ENCODE measurements at regions not wholly inside any gene's neighbourhood (a gene's known extent, or its start where the extent isn't known, plus 50 kb on each side); places are given as distances from the start of the nearest gene placed in this dataset.

DNA sequence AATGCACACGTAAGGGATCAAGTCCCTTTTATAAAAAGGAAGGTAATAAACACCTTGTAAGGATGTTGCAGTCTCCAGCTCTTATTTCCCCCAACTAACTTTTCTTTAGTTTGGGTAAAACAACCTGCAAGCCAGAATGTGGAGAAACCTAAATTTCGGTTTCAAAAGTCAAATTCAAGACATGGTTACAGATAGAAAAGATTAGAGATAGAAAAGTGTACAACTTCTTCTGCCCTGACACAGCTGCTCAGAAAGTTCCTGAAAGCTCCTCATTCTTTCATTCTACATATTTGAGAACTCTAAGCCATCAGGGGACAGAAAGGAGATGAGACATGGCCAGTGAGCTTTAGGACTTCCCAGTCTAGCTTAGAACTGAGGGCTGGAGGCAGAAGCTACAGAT lies 574.9 kb downstream of the DIPK2A start:
- DNase-seq: no peak
- intact Hi-C loops (cut with DNase I): no loop called here

GRCh38 chr3:144548346-144548745 lies 576.7 kb downstream of the DIPK2A start:
- ATAC-seq: no peak
- Histone ChIP-seq H3K4me1 (no peaks in the 10 kb centered on the region), H3K27ac (no peak overlapping the region), H3K36me3 (no peaks in the 10 kb centered on the region), H3K27me3 (ENCODE audit: low read depth) (no peaks in the 10 kb centered on the region), H3K9me3 (no peaks in the 10 kb centered on the region), H3K4me3 (no peak overlapping the region)
- TF ChIP-seq CTCF (IDR thresholded peaks at IDR 0.05): no peak
- DNase-seq: no peak
- intact Hi-C loops (cut with DNase I): no loop called here

More for the DNA sequence above, 574.9 kb downstream of the DIPK2A start:
- no peak for TF ChIP-seq CTCF (IDR thresholded peaks at IDR 0.05)
- Histone ChIP-seq H3K4me3 (no peak overlapping the region), H3K27me3 (ENCODE audit: low read depth) (no peaks in the 10 kb centered on the region), H3K27ac (no peak overlapping the region), H3K9me3 (no peaks in the 10 kb centered on the region), H3K4me1 (no peaks in the 10 kb centered on the region), H3K36me3 (no peaks in the 10 kb centered on the region)
- no peak for ATAC-seq

DNA sequence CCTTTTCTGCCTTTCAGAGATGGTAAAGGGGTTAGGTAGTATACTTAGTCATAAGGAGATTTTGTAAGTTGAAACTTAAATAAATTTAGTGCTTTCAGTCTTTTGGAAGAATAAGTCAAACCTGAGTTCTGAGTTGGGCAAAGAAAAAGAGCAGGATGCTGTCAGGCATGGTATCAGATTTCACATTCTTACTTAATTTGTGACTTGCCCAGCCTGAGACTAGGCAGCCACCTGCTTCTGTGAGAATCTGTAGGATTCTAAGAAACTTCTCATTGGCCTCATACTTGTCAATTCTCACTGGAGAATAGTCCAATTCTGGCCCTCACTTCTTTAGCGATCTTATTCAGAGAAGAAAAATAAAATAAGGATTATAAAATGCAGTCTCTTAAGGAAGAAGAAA lies 577.5 kb downstream of the DIPK2A start:
- H3K9me3 ChIP-seq: no peaks in the 10 kb centered on the region
- intact Hi-C loops (cut with DNase I): no loop called here
- no peak overlapping the region for H3K4me3 ChIP-seq
- DNase-seq (no peak), ATAC-seq (no peak)
- TF ChIP-seq CTCF (IDR thresholded peaks at IDR 0.05): no peak
- no peak overlapping the region for H3K27ac ChIP-seq
- H3K36me3 ChIP-seq: no peaks in the 10 kb centered on the region
- H3K4me1 ChIP-seq: no peaks in the 10 kb centered on the region
- no peaks in the 10 kb centered on the region for H3K27me3 ChIP-seq (ENCODE audit: low read depth)

DNA sequence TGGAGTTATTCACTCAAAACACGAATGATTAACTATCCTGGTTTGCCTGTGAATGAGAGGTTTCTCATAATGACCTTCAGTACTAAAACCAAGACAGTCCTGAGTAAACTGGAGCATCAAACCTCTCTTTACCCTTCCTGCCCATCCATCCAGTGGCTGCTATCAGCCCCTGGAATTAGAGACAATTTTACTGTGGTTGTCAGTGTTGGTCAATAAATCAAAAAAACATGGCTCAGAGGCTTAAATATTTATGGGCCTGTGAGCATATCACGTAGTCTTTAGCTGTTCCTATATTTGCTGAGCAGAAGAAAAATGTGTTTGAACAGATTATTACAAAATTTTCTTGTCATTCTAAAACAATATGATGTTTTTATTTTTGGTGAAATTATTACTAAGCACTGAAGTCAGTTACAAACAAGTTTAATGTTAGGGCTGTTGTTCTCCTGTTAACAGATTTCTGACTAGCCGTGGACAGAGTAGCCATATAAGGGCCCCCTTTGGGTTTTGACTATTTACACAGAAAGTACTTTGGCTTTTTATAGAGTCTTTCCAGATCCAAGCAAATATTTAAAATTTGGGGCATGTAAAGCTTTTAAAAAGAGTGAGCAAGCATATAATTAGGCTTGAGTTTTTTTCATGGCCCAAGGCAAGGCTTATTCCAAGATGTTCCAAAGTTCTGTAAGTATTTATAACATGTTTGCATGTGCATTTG lies 580.9 kb downstream of the DIPK2A start:
- intact Hi-C loops (cut with DNase I): no loop called here
- ATAC-seq: no peak
- TF ChIP-seq CTCF (IDR thresholded peaks at IDR 0.05): no peak

DNA sequence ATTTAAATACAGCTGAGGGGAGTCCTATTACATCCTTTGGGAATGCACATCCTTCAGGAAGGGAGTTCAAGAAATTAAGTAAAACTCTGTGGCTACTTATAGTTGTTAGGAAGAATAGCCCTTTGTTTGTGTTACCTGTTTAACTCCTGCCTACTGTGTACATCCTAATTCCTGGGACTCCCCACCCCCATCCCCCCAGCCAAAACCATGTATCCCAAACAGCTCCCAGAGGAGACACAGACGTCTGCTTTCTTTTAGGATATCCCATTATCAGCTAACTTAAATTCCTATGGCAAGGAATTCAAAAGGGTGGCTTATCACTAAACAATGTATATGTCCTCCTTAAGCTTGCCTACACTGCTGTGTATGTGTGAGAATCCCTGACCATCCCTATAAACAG lies 581.7 kb downstream of the DIPK2A start:
- Histone ChIP-seq H3K4me1 (no peaks in the 10 kb centered on the region), H3K36me3 (no peaks in the 10 kb centered on the region), H3K27me3 (ENCODE audit: low read depth) (no peaks in the 10 kb centered on the region), H3K9me3 (no peaks in the 10 kb centered on the region), H3K4me3 (no peak overlapping the region), H3K27ac (no peak overlapping the region)
- DNase-seq (no peak), ATAC-seq (no peak)
- TF ChIP-seq CTCF (IDR thresholded peaks at IDR 0.05): no peak
- intact Hi-C loops (cut with DNase I): no loop called here

More for the DNA sequence above, 580.9 kb downstream of the DIPK2A start:
- no peak for DNase-seq
- Histone ChIP-seq H3K4me3 (no peak overlapping the region), H3K4me1 (no peaks in the 10 kb centered on the region), H3K27ac (no peak overlapping the region), H3K27me3 (ENCODE audit: low read depth) (no peaks in the 10 kb centered on the region), H3K9me3 (no peaks in the 10 kb centered on the region), H3K36me3 (no peaks in the 10 kb centered on the region)

All from lower lobe of right lung (tissue), 2 donors.